ENCODE measurements at regions not wholly inside any gene's neighbourhood (a gene's known extent, or its start where the extent isn't known, plus 50 kb on each side); places are given as distances from the start of the nearest gene placed in this dataset.

DNA sequence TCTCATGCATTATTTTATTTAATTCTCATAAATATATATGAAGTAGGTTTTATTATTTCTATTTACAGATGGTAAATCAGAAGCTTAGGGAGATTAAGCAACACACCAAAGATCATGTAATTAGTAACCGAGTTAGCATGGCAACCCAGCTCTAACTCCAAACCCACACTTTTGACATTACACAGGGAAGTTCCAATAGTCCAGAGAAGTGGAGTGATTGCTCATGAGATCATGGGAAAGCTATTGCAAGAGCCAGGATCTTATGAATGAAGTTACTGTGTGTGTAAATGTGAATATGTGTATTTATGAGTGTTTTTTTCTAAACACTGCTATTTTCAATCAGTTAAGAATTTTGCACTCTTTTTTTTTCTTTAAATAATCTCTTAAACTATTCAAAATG, 225.8 kb upstream of the KIRREL3 start:
- Histone ChIP-seq H3K36me3 (no peaks in the 10 kb centered on the region), H3K9me3 (no peaks in the 10 kb centered on the region), H3K4me3 (no peak overlapping the region), H3K27ac (no peak overlapping the region), H3K4me1 (no peaks in the 10 kb centered on the region), H3K27me3 (no peaks in the 10 kb centered on the region)
- DNase-seq (ENCODE audit: low spot score), result no peak
- TF ChIP-seq, protein P1, sequence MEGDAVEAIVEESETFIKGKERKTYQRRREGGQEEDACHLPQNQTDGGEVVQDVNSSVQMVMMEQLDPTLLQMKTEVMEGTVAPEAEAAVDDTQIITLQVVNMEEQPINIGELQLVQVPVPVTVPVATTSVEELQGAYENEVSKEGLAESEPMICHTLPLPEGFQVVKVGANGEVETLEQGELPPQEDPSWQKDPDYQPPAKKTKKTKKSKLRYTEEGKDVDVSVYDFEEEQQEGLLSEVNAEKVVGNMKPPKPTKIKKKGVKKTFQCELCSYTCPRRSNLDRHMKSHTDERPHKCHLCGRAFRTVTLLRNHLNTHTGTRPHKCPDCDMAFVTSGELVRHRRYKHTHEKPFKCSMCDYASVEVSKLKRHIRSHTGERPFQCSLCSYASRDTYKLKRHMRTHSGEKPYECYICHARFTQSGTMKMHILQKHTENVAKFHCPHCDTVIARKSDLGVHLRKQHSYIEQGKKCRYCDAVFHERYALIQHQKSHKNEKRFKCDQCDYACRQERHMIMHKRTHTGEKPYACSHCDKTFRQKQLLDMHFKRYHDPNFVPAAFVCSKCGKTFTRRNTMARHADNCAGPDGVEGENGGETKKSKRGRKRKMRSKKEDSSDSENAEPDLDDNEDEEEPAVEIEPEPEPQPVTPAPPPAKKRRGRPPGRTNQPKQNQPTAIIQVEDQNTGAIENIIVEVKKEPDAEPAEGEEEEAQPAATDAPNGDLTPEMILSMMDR (IDR thresholded peaks at IDR 0.05), result no peak

DNA sequence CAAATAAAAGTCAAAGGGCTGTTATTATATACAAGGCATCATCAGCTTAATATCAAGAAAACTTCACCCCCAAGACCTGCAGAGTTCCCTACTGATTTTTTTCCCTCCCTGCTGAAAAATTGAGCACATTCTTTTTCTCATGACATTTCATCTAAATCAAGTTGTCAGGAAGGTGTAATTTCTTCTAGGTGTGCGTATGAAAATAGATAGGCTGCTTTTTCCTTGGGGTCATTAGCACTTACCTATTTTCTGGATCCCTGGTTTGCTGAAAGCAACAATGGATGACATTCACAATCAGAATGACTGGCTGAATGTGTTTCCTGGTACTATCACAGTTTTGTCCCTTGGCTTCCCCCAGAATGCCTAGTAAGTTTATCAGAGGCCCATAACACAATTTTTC, 225.0 kb upstream of the KIRREL3 start:
- H3K36me3 ChIP-seq, result no peaks in the 10 kb centered on the region
- TF ChIP-seq, protein P1 (IDR thresholded peaks at IDR 0.05), result no peak
- DNase-seq (ENCODE audit: low spot score), result no peak
- H3K4me1 ChIP-seq, result no peaks in the 10 kb centered on the region
- H3K27ac ChIP-seq, result no peak overlapping the region
- no peaks in the 10 kb centered on the region for H3K9me3 ChIP-seq
- H3K27me3 ChIP-seq, result no peaks in the 10 kb centered on the region
- H3K4me3 ChIP-seq, result no peak overlapping the region

DNA sequence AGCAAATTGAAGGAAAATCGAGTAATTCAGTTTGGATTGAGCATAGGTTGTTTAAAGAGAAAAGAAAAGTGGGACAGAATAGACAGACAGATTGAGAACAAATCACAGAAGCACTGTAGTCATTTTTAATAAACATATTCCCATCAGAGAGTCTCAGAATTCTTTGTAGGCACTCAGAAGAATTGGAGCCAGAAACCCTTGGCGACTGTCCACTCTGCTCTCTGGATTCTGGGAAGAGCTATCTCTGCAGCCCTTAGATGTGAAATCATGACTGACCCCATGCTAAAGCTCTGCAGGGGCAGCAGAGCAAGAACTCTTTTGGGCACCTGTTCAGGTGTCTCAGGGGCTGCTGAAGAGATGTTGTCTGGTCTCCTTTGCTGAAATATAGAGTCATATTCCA, 223.7 kb upstream of the KIRREL3 start:
- no peak for DNase-seq (ENCODE audit: low spot score)
- TF ChIP-seq, protein P1 (IDR thresholded peaks at IDR 0.05), result no peak

DNA sequence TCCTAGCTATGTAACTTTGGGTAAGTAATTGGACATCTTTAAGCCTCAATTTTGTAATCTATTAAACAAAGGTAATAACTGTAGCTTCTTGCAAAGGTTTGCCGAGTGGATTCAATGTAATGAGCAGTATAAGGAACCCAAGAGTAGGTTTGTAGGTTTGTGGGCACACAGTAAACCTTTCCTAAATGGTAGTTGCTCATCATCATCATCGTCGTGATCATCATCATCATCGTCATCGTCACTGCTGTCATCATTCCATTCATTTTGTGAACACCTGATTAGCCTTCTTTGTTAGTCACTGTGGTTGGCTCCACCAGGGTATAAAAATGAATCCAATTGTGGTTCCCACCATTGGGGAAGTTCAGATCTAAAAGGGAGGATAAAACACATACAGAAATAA, 223.1 kb upstream of the KIRREL3 start:
- no peak for DNase-seq (ENCODE audit: low spot score)
- Histone ChIP-seq H3K36me3 (no peaks in the 10 kb centered on the region), H3K9me3 (no peaks in the 10 kb centered on the region), H3K4me1 (no peaks in the 10 kb centered on the region), H3K27ac (no peak overlapping the region), H3K27me3 (no peaks in the 10 kb centered on the region), H3K4me3 (no peak overlapping the region)
- TF ChIP-seq, protein P1 (IDR thresholded peaks at IDR 0.05), result no peak

More for the DNA sequence above, 223.7 kb upstream of the KIRREL3 start:
- Histone ChIP-seq H3K9me3 (no peaks in the 10 kb centered on the region), H3K36me3 (no peaks in the 10 kb centered on the region), H3K27ac (no peak overlapping the region), H3K4me3 (no peak overlapping the region), H3K4me1 (no peaks in the 10 kb centered on the region), H3K27me3 (no peaks in the 10 kb centered on the region)

DNA sequence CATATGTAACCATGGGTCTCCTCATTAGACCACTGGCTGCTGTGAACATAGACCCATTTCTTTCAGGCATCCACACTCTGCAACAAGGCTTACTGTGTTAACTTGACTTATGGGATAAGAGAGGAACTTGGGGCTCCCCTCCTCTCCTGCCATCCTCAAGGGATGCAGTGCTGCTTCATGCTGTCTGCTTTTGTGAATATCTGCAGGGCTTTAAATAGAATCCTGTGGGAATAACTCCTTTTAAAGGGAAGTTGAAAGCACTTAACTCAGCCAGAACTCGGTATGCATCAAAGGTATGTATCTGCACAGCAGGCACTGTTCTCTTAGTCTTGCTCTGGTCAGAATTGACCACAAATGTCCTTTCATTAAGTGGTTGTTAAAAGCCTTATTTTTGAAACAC, 222.5 kb upstream of the KIRREL3 start:
- TF ChIP-seq, protein P1 (IDR thresholded peaks at IDR 0.05), result no peak
- H3K4me1 ChIP-seq, result no peaks in the 10 kb centered on the region

DNA sequence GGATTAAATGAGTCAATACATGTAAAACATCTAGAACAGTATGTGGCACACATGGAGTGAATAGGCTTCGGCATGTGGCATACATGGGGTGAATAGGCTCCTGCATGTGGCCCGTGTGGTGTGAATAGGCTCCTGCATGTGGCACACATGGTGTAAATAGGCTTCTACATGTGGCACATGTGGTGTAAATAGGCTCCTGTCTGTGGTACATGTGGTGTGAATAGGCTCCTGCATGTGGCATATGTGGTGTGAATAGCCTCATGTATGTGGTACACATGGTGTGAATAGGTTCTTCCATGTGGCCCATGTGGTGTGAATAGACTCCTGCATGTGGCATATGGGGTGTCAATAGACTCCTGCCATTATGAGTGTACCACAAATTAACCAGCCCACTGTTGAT, 219.1 kb upstream of the KIRREL3 start:
- Histone ChIP-seq H3K4me3 (no peak overlapping the region), H3K9me3 (no peaks in the 10 kb centered on the region), H3K27me3 (no peaks in the 10 kb centered on the region), H3K27ac (no peak overlapping the region), H3K4me1 (no peaks in the 10 kb centered on the region), H3K36me3 (no peaks in the 10 kb centered on the region)
- TF ChIP-seq, protein P1 (IDR thresholded peaks at IDR 0.05), result no peak
- no peak for DNase-seq (ENCODE audit: low spot score)

More for the DNA sequence above, 222.5 kb upstream of the KIRREL3 start:
- H3K27ac ChIP-seq, result no peak overlapping the region
- H3K9me3 ChIP-seq, result no peaks in the 10 kb centered on the region
- no peak for DNase-seq (ENCODE audit: low spot score)
- H3K27me3 ChIP-seq, result no peaks in the 10 kb centered on the region
- no peak overlapping the region for H3K4me3 ChIP-seq
- no peaks in the 10 kb centered on the region for H3K36me3 ChIP-seq

Measured in right atrium auricular region (tissue), 2 donors.